Pancreas (tissue), 10 donors: ENCODE measurements at regions not wholly inside any gene's neighbourhood (a gene's known extent, or its start where the extent isn't known, plus 50 kb on each side); places are given as distances from the start of the nearest gene placed in this dataset.
"Not testable (repeated sequence)": the region's sequence is repeated elsewhere in the genome, so short reads cannot be mapped to it uniquely, and the experiment has no call there.

Experiments used
- ATAC-seq, 4 donors: fragments of 200-7000 bp; cut with Tn5 transposase; one replicate each; pipeline versions ENCODE4 v1.8.0 to v1.9.1; 2020; ENCODE audit warnings: mild to moderate bottlenecking in 4 of 4, moderate library complexity in 4 of 4
- DNase-seq, 6 donors: peaks; one replicate each; pipeline ENCODE4 v3.0.0-alpha.2; 2020
- FAIRE-seq: peaks from 2 replicates; lab custom pipeline; 2012; peaks lifted over from hg19 to GRCh38; lab: Jason Lieb, UNC
- H3K27ac ChIP-seq, 4 donors: fragments of 200-600 bp; sonication (generic); 1 replicate in 3 of 4; 2 replicates in 1 of 4; pipeline versions ENCODE4 v1.5.0 to v1.8.0; 2020
- H3K27me3 ChIP-seq, 4 donors: fragments of 200-600 bp; one replicate each; pipeline ENCODE4 v1.8.0; 2021
- H3K36me3 ChIP-seq, 3 donors: fragments of 200-600 bp; sonication (generic) in 1 of 3; one replicate each; pipeline versions ENCODE4 v1.5.0 to v1.8.0; 2020 to 2021
- H3K4me1 ChIP-seq, 3 donors: fragments of 200-600 bp; one replicate each; pipeline ENCODE4 v1.8.0; 2021
- H3K4me3 ChIP-seq, 4 donors: fragments of 200-600 bp; sonication (generic) in 2 of 4; one replicate each; pipeline versions ENCODE4 v1.5.0 to v1.8.0; 2020 to 2021
- H3K9me3 ChIP-seq, 4 donors: fragments of 200-600 bp; one replicate each; pipeline ENCODE4 v1.8.0; 2021
- CTCF ChIP-seq, 4 donors: fragments of 200-600 bp; sonication (generic) in 3 of 4; IDR thresholded peaks; one replicate each; pipeline versions ENCODE4 v1.5.0 to v1.8.0; 2021; ENCODE audit warnings: antibody characterized with exemption in 4 of 4
- WGBS, 2 donors: extraction: QIAGEN DNeasy Blood & Tissue Kit; methylation state at CpG; one replicate each; pipeline ENCODE4 v1.1.7; 2013; 5-methylcytosine and 5-hydroxymethylcytosine counted together
- intact Hi-C, 3 donors: fragments of 100-400 bp; cut with DNase I; formaldehyde crosslinking; loops; one replicate each; pipeline versions ENCODE4 v1.11.1 to v1.14.2; 2022
- donor health status: healthy with polysubstance abuse.
- donor health status: DM: no; HTN: no; CAD: no; lungs with moderate emphysema.
- donor health status: DM: no; HTN: no; CAD: no.
- donor health status: control.
- donor health status: control.
- donor health status: Bipolar disorder and iron deficiency.
- donor health status: DM: yes; HTN: yes; CAD: no.
- donor health status: DM: no; HTN: no; CAD: no.
- donor health status: DM: no; HTN: no; CAD: no.
- donor health status: DM: yes; HTN: yes; CAD: no.

DNA sequence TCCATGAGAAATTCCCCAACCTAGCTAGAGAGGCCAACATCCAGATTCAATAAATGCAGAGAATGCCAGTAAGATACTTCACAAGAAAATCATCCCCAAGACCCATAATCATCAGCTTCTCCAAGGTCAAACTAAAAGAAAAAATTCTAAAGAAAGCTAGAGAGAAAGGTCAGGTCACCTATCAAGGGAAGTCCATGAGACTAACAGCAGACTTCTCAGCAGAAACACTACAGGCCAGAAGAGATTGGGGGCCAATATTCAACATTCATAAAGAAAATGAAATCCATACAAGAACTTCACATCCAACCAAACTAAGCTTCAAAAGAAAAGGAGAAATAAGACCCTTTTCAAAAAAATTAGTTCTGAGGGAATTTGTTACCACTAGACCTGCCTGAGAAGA is 118.8 kb upstream of the ANXA10 start:
- TF ChIP-seq CTCF (IDR thresholded peaks at IDR 0.05): no peak
- Histone ChIP-seq H3K4me1 (no peaks in the 10 kb centered on the region), H3K27me3 (no peaks in the 10 kb centered on the region), H3K4me3 (no peak overlapping the region), H3K36me3 (no peaks in the 10 kb centered on the region), H3K9me3 (no peaks in the 10 kb centered on the region), H3K27ac (no peak overlapping the region)
- FAIRE-seq: no peak
- intact Hi-C loops: no loop called here
- ATAC-seq: no peak
- no peak for DNase-seq

GRCh38 chr4:167985565-167985964 is 106.8 kb upstream of the ANXA10 start:
- no peak for DNase-seq
- H3K36me3 ChIP-seq: no peaks in the 10 kb centered on the region
- no peaks in the 10 kb centered on the region for H3K4me1 ChIP-seq
- ATAC-seq: no peak
- intact Hi-C loops: no loop called here
- peaks cover 0 to 4% (median 0%) of the 10 kb centered on the region in 4 donors for H3K9me3 ChIP-seq
- H3K27ac ChIP-seq: no peak overlapping the region
- H3K4me3 ChIP-seq: no peak overlapping the region
- H3K27me3 ChIP-seq: no peaks in the 10 kb centered on the region
- no peak for FAIRE-seq
- TF ChIP-seq CTCF (IDR thresholded peaks at IDR 0.05): no peak

DNA sequence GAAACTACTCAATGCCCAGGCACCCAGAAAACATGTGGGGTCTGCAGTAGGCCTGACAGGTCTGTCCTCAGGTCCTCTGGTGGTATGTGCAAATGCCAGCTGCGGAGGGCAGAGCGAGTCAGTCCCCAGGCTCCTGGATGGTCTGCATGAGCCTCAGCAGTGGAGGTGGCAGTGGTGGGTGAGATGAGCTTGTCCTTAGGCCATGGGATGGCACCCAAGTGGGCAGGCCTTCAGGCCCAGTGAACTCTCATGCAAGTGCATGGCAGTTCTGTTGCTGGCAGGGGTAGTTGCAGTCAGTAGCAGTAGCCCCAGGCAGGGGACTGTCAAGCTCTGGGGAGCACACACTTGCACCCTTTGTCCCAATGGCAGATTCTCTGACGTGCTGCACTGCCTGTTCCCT is 106.3 kb upstream of the ANXA10 start:
- H3K9me3 ChIP-seq: peaks cover 0 to 4% (median 0%) of the 10 kb centered on the region in 4 donors
- 84% methylated on average over 3 of the region's 3 CpGs for WGBS, 2 donors
- ATAC-seq (no peak), DNase-seq (peak in 1 of 6 donors; percentile 33), FAIRE-seq (no peak)
- TF ChIP-seq CTCF (IDR thresholded peaks at IDR 0.05): no peak
- H3K27ac ChIP-seq: no peak overlapping the region
- H3K36me3 ChIP-seq: no peaks in the 10 kb centered on the region
- intact Hi-C loops: no loop called here
- H3K27me3 ChIP-seq: no peaks in the 10 kb centered on the region
- no peak overlapping the region for H3K4me3 ChIP-seq
- no peaks in the 10 kb centered on the region for H3K4me1 ChIP-seq

DNA sequence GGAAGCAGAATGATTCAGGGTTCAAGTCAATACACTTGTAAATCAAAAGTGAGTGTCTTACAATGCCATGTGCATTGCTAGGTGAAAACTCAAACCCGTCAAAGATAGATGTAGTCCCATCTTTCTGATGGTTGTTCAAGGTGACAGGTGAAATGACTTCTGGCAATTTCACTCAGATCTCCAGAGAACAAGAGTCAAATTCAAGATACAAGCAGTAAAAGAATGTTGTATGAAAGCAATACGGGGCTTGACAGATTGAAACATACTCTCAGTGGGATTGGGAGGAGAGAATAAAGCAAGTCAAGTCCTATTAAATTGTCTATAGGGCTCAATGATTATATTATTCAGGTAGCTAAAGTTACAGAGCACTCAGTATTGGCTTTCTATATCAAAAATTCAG is 105.1 kb upstream of the ANXA10 start:
- Histone ChIP-seq H3K4me3 (no peak overlapping the region), H3K9me3 (no peaks in the 10 kb centered on the region), H3K4me1 (no peaks in the 10 kb centered on the region), H3K27ac (no peak overlapping the region), H3K27me3 (no peaks in the 10 kb centered on the region), H3K36me3 (no peaks in the 10 kb centered on the region)
- ATAC-seq: no peak
- no peak for DNase-seq
- intact Hi-C loops: no loop called here
- WGBS, 2 donors: 70 to 79% methylated on average over 2 of the region's 2 CpGs
- FAIRE-seq: no peak
- no peak for TF ChIP-seq CTCF (IDR thresholded peaks at IDR 0.05)

DNA sequence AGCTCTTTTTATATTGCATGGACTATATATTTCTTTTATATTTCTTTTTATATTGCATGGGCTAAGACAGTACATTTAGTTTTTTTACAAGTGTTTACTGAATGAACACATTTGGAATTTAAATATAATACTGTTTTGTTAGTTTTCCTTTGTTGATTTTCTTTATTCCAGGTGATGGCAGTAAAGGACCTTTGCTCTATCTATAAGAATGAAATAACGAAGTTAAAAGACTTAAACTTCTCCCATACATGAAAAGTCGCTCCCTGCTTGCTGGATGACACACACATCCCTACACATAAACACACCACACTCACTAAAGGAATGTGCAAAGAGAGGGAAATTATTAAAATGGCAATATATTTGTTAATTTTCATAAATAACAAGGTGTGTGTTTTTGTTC is 102.5 kb upstream of the ANXA10 start:
- DNase-seq (no peak), FAIRE-seq (no peak), ATAC-seq (no peak)
- no peak for TF ChIP-seq CTCF (IDR thresholded peaks at IDR 0.05)
- Histone ChIP-seq H3K4me1 (no peaks in the 10 kb centered on the region), H3K4me3 (no peak overlapping the region), H3K9me3 (no peaks in the 10 kb centered on the region), H3K27me3 (no peaks in the 10 kb centered on the region), H3K36me3 (no peaks in the 10 kb centered on the region), H3K27ac (no peak overlapping the region)
- 21 to 46% methylated on average over 2 of the region's 2 CpGs for WGBS, 2 donors
- intact Hi-C loops: no loop called here

DNA sequence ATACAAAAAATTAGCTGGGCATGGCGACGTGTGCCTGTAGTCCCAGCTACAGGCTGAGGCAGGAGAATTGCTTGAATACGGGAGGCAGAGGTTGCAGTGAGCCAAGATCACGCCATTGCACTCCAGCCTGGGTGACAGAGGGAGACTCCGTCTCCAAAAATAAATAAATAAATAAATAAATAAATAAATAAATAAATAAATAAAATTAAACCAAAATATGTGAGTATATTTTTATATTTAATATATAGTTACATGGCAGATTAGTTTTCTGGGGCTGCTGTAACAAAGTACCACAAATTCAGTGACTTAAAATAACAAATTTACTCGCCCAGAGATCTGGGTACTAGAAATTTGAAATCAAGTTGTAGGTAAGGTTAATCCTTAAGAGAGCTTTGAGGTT is 84.2 kb upstream of the ANXA10 start:
- DNase-seq, ATAC-seq, H3K27ac ChIP-seq, FAIRE-seq, intact Hi-C loops, H3K36me3 ChIP-seq, H3K9me3 ChIP-seq, H3K4me3 ChIP-seq, H3K4me1 ChIP-seq, H3K27me3 ChIP-seq: not testable (repeated sequence)
- WGBS, 2 donors: 91 to 94% methylated on average over 6 of the region's 6 CpGs
